Lower leg skin (tissue), 3 donors: ENCODE measurements at regions not wholly inside any gene's neighbourhood (a gene's known extent, or its start where the extent isn't known, plus 50 kb on each side); places are given as distances from the start of the nearest gene placed in this dataset.

Experiments used
- CTCF ChIP-seq, 3 donors: fragments of 450-650 bp; IDR thresholded peaks; one replicate each; pipeline ENCODE4 v1.5.1; 2016; ENCODE audit warnings: antibody characterized with exemption in 3 of 3, mild to moderate bottlenecking in 3 of 3, moderate library complexity in 2 of 3
- POLR2A ChIP-seq, 2 donors: fragments of 450-650 bp; IDR thresholded peaks; one replicate each; pipeline ENCODE4 v1.6.1; 2016 to 2017; ENCODE audit warnings: antibody characterized with exemption in 2 of 2, mild to moderate bottlenecking in 1 of 2, moderate library complexity in 1 of 2

GRCh38 chr10:125221716-125222115 is 61.4 kb upstream of the CTBP2 start:
- TF ChIP-seq CTCF (IDR thresholded peaks at IDR 0.05) (no peak), POLR2A (IDR thresholded peaks at IDR 0.05) (no peak)
